ENCODE measurements at regions not wholly inside any gene's neighbourhood (a gene's known extent, or its start where the extent isn't known, plus 50 kb on each side); places are given as distances from the start of the nearest gene placed in this dataset.

GRCh38 chr1:198437332-198437731 lies 103.1 kb downstream of the ATP6V1G3 start:
- no peaks in the 10 kb centered on the region for H3K36me3 ChIP-seq (ENCODE audit: control insufficient read depth in 2 of 2, insufficient read depth in 1 of 2, low read length in 2 of 2)
- TF ChIP-seq ZBTB21 (tag by site-specific recombination; IDR thresholded peaks at IDR 0.05) (no peak), KLF7 (tag by site-specific recombination; IDR thresholded peaks at IDR 0.05; ENCODE audit: borderline replicate concordance) (no peak)
- ChIA-PET POLR2A (no interaction called here), CTCF (no interaction called here)
- H3K9me3 ChIP-seq (ENCODE audit: control insufficient read depth, insufficient read depth, low read depth, low read length): no peaks in the 10 kb centered on the region
- H3K4me1 ChIP-seq (ENCODE audit: control insufficient read depth, insufficient read depth, low read length): no peaks in the 10 kb centered on the region
- no peak overlapping the region for H3K27ac ChIP-seq (ENCODE audit: extremely low read depth, low read depth, low read length)
- no peak overlapping the region for H3K4me3 ChIP-seq (ENCODE audit: low read depth, low read length)

- POLR2A ChIA-PET: no interaction called here
Observed at GRCh38 chr1:198436276-198436675, 104.2 kb downstream of the ATP6V1G3 start.

GRCh38 chr1:198435056-198435455 lies 105.4 kb downstream of the ATP6V1G3 start:
- H3K27ac ChIP-seq (ENCODE audit: extremely low read depth, low read depth, low read length): no peak overlapping the region
- ChIA-PET POLR2A (interaction anchor here (0.7 kb wide), 1 partner anchor 57 kb away, joined by 3 read pairs; no protein-coding TSS in a partner anchor), CTCF (interaction anchor here (0.6 kb wide), 2 partner anchors 23 to 529 kb away, joined by 3 read pairs; no protein-coding TSS in a partner anchor)
- no peaks in the 10 kb centered on the region for H3K36me3 ChIP-seq (ENCODE audit: control insufficient read depth in 2 of 2, insufficient read depth in 1 of 2, low read length in 2 of 2)
- no peaks in the 10 kb centered on the region for H3K4me1 ChIP-seq (ENCODE audit: control insufficient read depth, insufficient read depth, low read length)
- TF ChIP-seq HOXA7 (CRISPR knock-in tag; IDR thresholded peaks at IDR 0.05; ENCODE audit: borderline replicate concordance) (no peak), ZSCAN4 (tag by site-specific recombination; IDR thresholded peaks at IDR 0.05) (peak; percentile 68)
- no peaks in the 10 kb centered on the region for H3K9me3 ChIP-seq (ENCODE audit: control insufficient read depth, insufficient read depth, low read depth, low read length)
- no peak overlapping the region for H3K4me3 ChIP-seq (ENCODE audit: low read depth, low read length)

More at GRCh38 chr1:198436276-198436675, 104.2 kb downstream of the ATP6V1G3 start:
- TF ChIP-seq INSM2 (tag by site-specific recombination; IDR thresholded peaks at IDR 0.05): no peak
- Histone ChIP-seq H3K36me3 (ENCODE audit: control insufficient read depth in 2 of 2, insufficient read depth in 1 of 2, low read length in 2 of 2) (no peaks in the 10 kb centered on the region), H3K4me1 (ENCODE audit: control insufficient read depth, insufficient read depth, low read length) (no peaks in the 10 kb centered on the region), H3K4me3 (ENCODE audit: low read depth, low read length) (no peak overlapping the region), H3K27ac (ENCODE audit: extremely low read depth, low read depth, low read length) (no peak overlapping the region), H3K9me3 (ENCODE audit: control insufficient read depth, insufficient read depth, low read depth, low read length) (no peaks in the 10 kb centered on the region)
- CTCF ChIA-PET: no interaction called here

- Histone ChIP-seq H3K36me3 (ENCODE audit: control insufficient read depth in 2 of 2, insufficient read depth in 1 of 2, low read length in 2 of 2) (no peaks in the 10 kb centered on the region), H3K4me3 (ENCODE audit: low read depth, low read length) (no peak overlapping the region), H3K9me3 (ENCODE audit: control insufficient read depth, insufficient read depth, low read depth, low read length) (no peaks in the 10 kb centered on the region), H3K4me1 (ENCODE audit: control insufficient read depth, insufficient read depth, low read length) (no peaks in the 10 kb centered on the region), H3K27ac (ENCODE audit: extremely low read depth, low read depth, low read length) (no peak overlapping the region)
- TF ChIP-seq ZNF629 (tag by site-specific recombination; IDR thresholded peaks at IDR 0.05) (no peak), ZNF521 (tag by site-specific recombination; IDR thresholded peaks at IDR 0.05) (no peak), ZNF433 (tag by site-specific recombination; IDR thresholded peaks at IDR 0.05; ENCODE audit: low read depth) (no peak), ZNF704 (tag by site-specific recombination; IDR thresholded peaks at IDR 0.05) (no peak)
- ChIA-PET CTCF (no interaction called here), POLR2A (no interaction called here)
Observed at GRCh38 chr1:198424441-198424840, 116.0 kb downstream of the ATP6V1G3 start.

GRCh38 chr1:198423673-198424072 lies 116.8 kb downstream of the ATP6V1G3 start:
- H3K36me3 ChIP-seq (ENCODE audit: control insufficient read depth in 2 of 2, insufficient read depth in 1 of 2, low read length in 2 of 2): no peaks in the 10 kb centered on the region
- H3K4me1 ChIP-seq (ENCODE audit: control insufficient read depth, insufficient read depth, low read length): no peaks in the 10 kb centered on the region
- no peak overlapping the region for H3K4me3 ChIP-seq (ENCODE audit: low read depth, low read length)
- TF ChIP-seq ZNF174 (tag by site-specific recombination; IDR thresholded peaks at IDR 0.05) (no peak), ZNF707 (tag by site-specific recombination; IDR thresholded peaks at IDR 0.05) (no peak), ZNF239 (tag by site-specific recombination; IDR thresholded peaks at IDR 0.05) (no peak), WT1 (tag by site-specific recombination; IDR thresholded peaks at IDR 0.05) (no peak), ZNF664 (tag by site-specific recombination; IDR thresholded peaks at IDR 0.05) (no peak)
- POLR2A ChIA-PET: no interaction called here
- H3K9me3 ChIP-seq (ENCODE audit: control insufficient read depth, insufficient read depth, low read depth, low read length): no peaks in the 10 kb centered on the region
- CTCF ChIA-PET: interaction anchor here (0.7 kb wide), 1 partner anchor 19 kb away, joined by 3 read pairs; no protein-coding TSS in a partner anchor
- H3K27ac ChIP-seq (ENCODE audit: extremely low read depth, low read depth, low read length): no peak overlapping the region
